ENCODE measurements at regions not wholly inside any gene's neighbourhood (a gene's known extent, or its start where the extent isn't known, plus 50 kb on each side); places are given as distances from the start of the nearest gene placed in this dataset.

GRCh38 chr7:84387595-84387994, 193.0 kb upstream of the SEMA3A start:
- no peak for DNase-seq (ENCODE audit: low spot score)

- DNase-seq (ENCODE audit: low spot score) = no peak
Measured at GRCh38 chr7:84384417-84384816, 189.8 kb upstream of the SEMA3A start.

- DNase-seq (ENCODE audit: low spot score) = no peak
Measured at GRCh38 chr7:84379446-84379845, 184.9 kb upstream of the SEMA3A start.

GRCh38 chr7:84372712-84373111, 178.1 kb upstream of the SEMA3A start:
- DNase-seq (ENCODE audit: low spot score) = no peak

- DNase-seq (ENCODE audit: low spot score) = no peak
Measured at GRCh38 chr7:84372155-84372621, 177.6 kb upstream of the SEMA3A start.

- no peak for DNase-seq (ENCODE audit: low spot score)
Measured at GRCh38 chr7:84370114-84370513, 175.5 kb upstream of the SEMA3A start.

- no peak for DNase-seq (ENCODE audit: low spot score)
Measured at GRCh38 chr7:84368122-84368521, 173.5 kb upstream of the SEMA3A start.

GRCh38 chr7:84364708-84365107, 170.1 kb upstream of the SEMA3A start:
- DNase-seq (ENCODE audit: low spot score) = no peak

GRCh38 chr7:84363741-84364140, 169.2 kb upstream of the SEMA3A start:
- no peak for DNase-seq (ENCODE audit: low spot score)

- DNase-seq (ENCODE audit: low spot score) = no peak
Measured at GRCh38 chr7:84362828-84363227, 168.2 kb upstream of the SEMA3A start.

GRCh38 chr7:84362360-84362759, 167.8 kb upstream of the SEMA3A start:
- no peak for DNase-seq (ENCODE audit: low spot score)

GRCh38 chr7:84354866-84355265, 160.3 kb upstream of the SEMA3A start:
- DNase-seq (ENCODE audit: low spot score) = no peak

- DNase-seq (ENCODE audit: low spot score) = no peak
Measured at GRCh38 chr7:84354030-84354429, 159.4 kb upstream of the SEMA3A start.

- no peak for DNase-seq (ENCODE audit: low spot score)
Measured at GRCh38 chr7:84339306-84339705, 144.7 kb upstream of the SEMA3A start.

- DNase-seq (ENCODE audit: low spot score) = peak; percentile 14
Measured at GRCh38 chr7:84337429-84337828, 142.8 kb upstream of the SEMA3A start.

GRCh38 chr7:84336766-84337165, 142.2 kb upstream of the SEMA3A start:
- no peak for DNase-seq (ENCODE audit: low spot score)

GRCh38 chr7:84336303-84336702, 141.7 kb upstream of the SEMA3A start:
- no peak for DNase-seq (ENCODE audit: low spot score)

GRCh38 chr7:84331616-84332015, 137.0 kb upstream of the SEMA3A start:
- no peak for DNase-seq (ENCODE audit: low spot score)

- no peak for DNase-seq (ENCODE audit: low spot score)
Measured at GRCh38 chr7:84328571-84328970, 134.0 kb upstream of the SEMA3A start.

GRCh38 chr7:84324136-84324630, 129.6 kb upstream of the SEMA3A start:
- no peak for DNase-seq (ENCODE audit: low spot score)

- DNase-seq (ENCODE audit: low spot score) = no peak
Measured at GRCh38 chr7:84317536-84317935, 122.9 kb upstream of the SEMA3A start.

- no peak for DNase-seq (ENCODE audit: low spot score)
Measured at GRCh38 chr7:84314263-84314662, 119.7 kb upstream of the SEMA3A start.

- no peak for DNase-seq (ENCODE audit: low spot score)
Measured at GRCh38 chr7:84304407-84304806, 109.8 kb upstream of the SEMA3A start.

GRCh38 chr7:84302949-84303348, 108.4 kb upstream of the SEMA3A start:
- DNase-seq (ENCODE audit: low spot score) = peak; percentile 48

- no peak for DNase-seq (ENCODE audit: low spot score)
Measured at GRCh38 chr7:84297616-84298015, 103.0 kb upstream of the SEMA3A start.

Data from LoVo (cell line).